GM10248 (cell line): ENCODE measurements at regions not wholly inside any gene's neighbourhood (a gene's known extent, or its start where the extent isn't known, plus 50 kb on each side); places are given as distances from the start of the nearest gene placed in this dataset.

ENCODE experiments used
- CTCF ChIA-PET: fragments of 300-600 bp; sonication (Branson Sonifier 250); formaldehyde crosslinking; extraction: SDS; loops from one replicate; lab custom pipeline; 2021; ENCODE audit warnings: antibody characterized with exemption; lab: Yijun Ruan, JAX
- POLR2A ChIA-PET: fragments of 350-650 bp; sonication (Branson Sonifier 250); formaldehyde crosslinking; extraction: SDS; loops from one replicate; lab custom pipeline; 2020; ENCODE audit warnings: antibody characterized with exemption; lab: Yijun Ruan, JAX
- DNase-seq: peaks from one replicate; pipeline ENCODE4 v3.0.0; 2012; ENCODE audit errors: extremely low spot score
- TF ChIP-seq, protein P1 (sequence below): IDR thresholded peaks from 2 replicates; pipeline ENCODE4 v1.5.1; 2012; ENCODE audit warnings: mild to moderate bottlenecking, low read depth; ENCODE audit errors: extremely low read depth, missing control alignments, control extremely low read depth

DNA sequence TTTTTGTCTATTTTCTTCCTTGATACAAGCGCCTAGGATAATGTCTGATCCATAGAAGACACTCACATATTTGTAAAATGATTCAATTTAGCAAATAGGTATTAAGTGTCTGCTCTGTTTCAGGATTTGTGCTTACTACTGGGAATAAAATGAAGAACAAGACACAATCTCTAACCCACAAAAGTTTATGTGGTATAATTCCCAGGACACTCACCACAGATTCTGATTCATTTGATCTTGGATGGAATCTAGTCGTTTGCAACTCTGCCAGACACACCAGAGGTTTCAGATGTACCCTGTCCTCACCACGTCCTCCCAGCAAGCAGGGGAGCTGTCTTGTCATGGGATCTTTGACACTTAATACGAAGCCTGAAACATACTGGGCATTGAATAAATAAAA lies 208.3 kb downstream of the LRIG3 start:
- POLR2A ChIA-PET, result no interaction called here
- CTCF ChIA-PET, result no interaction called here
- no peak for DNase-seq

DNA sequence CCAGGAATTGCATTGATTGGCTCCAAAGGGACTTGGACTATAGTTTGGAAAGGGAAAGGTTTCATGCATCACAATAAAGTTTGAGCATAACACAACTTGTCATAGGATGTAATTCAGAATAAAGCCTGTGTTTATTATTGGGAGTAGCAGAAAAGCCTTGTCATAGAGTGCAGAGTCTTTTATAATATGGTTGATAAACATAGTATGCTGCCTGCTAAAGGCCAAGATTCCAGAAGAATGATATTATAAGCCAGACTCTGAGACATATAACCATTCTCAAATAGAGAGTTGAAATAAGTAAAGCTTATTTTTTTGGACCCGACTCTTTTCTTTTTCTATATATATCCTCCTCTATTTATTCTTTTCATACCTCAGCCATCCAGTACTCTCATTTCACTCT lies 207.3 kb downstream of the LRIG3 start:
- no peak for DNase-seq
- POLR2A ChIA-PET, result no interaction called here
- TF ChIP-seq, protein P1, sequence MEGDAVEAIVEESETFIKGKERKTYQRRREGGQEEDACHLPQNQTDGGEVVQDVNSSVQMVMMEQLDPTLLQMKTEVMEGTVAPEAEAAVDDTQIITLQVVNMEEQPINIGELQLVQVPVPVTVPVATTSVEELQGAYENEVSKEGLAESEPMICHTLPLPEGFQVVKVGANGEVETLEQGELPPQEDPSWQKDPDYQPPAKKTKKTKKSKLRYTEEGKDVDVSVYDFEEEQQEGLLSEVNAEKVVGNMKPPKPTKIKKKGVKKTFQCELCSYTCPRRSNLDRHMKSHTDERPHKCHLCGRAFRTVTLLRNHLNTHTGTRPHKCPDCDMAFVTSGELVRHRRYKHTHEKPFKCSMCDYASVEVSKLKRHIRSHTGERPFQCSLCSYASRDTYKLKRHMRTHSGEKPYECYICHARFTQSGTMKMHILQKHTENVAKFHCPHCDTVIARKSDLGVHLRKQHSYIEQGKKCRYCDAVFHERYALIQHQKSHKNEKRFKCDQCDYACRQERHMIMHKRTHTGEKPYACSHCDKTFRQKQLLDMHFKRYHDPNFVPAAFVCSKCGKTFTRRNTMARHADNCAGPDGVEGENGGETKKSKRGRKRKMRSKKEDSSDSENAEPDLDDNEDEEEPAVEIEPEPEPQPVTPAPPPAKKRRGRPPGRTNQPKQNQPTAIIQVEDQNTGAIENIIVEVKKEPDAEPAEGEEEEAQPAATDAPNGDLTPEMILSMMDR, result no peak
- CTCF ChIA-PET, result no interaction called here

More for the DNA sequence above, 208.3 kb downstream of the LRIG3 start:
- TF ChIP-seq, protein P1, result no peak

DNA sequence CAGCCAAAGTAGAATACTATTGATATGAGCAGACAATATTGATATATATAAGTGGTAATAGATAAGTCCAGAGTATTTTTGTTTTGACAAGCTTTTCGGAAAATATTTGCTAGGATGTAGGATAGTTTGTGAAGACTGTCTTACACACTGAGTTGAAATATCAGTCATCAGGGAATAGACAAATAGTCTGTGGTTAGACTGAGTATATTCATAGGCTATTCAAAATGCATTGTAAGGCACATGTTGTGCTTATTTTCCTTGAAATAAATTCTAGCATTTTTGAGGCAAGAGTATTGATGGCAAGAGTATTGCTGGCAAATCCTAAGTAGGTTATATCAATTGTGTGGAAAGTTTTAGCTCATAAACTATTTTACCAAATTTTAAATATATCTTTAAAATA lies 201.1 kb downstream of the LRIG3 start:
- ChIA-PET POLR2A (no interaction called here), CTCF (no interaction called here)
- TF ChIP-seq, protein P1, result no peak
- no peak for DNase-seq

DNA sequence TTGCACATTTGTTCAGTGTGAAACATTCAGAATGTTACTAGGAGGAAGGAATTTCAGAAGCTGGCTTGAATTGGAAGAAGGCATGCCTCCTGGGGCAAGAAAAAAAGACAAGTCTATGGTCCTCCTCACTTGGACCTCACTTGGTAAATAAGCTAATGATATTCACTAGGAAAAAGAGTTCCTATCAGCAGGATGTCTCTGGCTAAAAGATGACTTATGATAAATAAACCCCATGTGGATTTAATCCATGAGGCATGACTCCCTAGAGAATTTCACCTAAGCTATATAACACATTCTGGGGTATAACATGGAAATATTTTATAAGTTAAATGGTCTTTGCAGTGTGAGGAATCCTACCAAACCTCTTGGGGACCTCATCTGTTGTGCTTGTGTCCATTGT lies 199.9 kb downstream of the LRIG3 start:
- TF ChIP-seq, protein P1, result no peak
- ChIA-PET CTCF (no interaction called here), POLR2A (no interaction called here)
- DNase-seq, result no peak

DNA sequence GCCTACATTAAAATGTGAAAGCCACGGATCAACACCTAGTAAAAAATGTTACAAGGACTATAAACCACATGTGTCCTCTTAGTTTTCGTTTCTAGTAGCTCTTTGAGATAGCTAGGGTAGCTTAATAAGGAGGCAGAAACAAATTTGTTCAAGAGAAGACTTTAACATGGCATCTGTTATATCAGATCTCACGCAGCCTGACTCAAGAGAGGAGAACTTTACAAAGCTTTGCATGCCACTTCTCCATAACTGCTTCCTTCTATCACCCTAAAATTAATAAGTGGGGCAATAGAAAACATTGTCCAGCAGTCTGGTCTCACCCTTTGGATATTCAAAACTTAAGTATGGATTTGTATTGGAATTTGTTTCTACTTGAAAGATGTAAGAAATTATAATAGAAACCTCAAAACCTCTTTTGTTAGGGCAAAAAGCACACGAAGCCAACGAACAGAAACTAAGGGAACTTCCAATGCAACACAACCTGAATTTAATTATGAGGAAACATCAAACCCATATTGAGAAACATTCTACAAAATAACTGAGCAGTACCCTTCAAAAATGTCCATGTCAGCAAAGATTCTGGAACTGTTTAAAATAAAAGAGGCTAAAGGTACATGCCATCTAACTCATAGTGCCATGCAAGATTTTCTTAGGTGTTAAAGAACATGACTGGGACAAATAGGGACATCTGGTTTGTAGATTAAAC lies 194.8 kb downstream of the LRIG3 start:
- ChIA-PET CTCF (interaction anchor here (1.6 kb wide), 1 partner anchor 15 kb away, joined by 4 read pairs; no protein-coding TSS in a partner anchor), POLR2A (no interaction called here)
- TF ChIP-seq, protein P1, result no peak
- no peak for DNase-seq

DNA sequence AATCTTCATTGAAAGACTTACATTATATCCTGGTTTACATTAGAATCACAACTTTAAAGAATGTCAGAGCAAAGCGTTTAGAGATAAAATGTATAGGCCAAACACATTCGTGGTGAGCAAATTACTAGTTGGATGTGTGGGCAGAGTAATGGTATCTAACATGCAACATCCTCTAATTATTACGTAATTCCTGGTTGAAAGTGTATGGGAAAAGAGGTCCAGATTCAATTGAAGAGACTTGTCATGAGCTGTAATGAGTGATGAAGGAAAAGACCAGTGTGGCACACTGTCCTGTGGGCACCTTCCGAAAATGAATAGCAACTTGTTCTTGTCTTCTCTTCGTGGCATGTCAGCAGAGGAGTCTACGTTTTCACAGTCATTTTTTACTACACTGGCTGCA lies 192.8 kb downstream of the LRIG3 start:
- TF ChIP-seq, protein P1, result no peak
- ChIA-PET CTCF (interaction anchor here (1.6 kb wide), 1 partner anchor 31 kb away, joined by 3 read pairs; no protein-coding TSS in a partner anchor), POLR2A (no interaction called here)
- DNase-seq, result no peak
